SW480 (cell line): ENCODE measurements at regions not wholly inside any gene's neighbourhood (a gene's known extent, or its start where the extent isn't known, plus 50 kb on each side); places are given as distances from the start of the nearest gene placed in this dataset.
"Not testable (repeated sequence)": the region's sequence is repeated elsewhere in the genome, so short reads cannot be mapped to it uniquely, and the experiment has no call there.

Source experiments
- DNase-seq: peaks from one replicate; pipeline ENCODE4 v3.0.0-alpha.2; 2016; ENCODE audit warnings: low spot score

GRCh38 chr16:9141813-9142212, 50.4 kb downstream of the HAPSTR1 start:
- DNase-seq: no peak

GRCh38 chr16:9144106-9144505, 52.7 kb downstream of the HAPSTR1 start:
- DNase-seq: no peak

- no peak for DNase-seq
Measured at GRCh38 chr16:9148374-9149015, 57.1 kb downstream of the HAPSTR1 start.

DNA sequence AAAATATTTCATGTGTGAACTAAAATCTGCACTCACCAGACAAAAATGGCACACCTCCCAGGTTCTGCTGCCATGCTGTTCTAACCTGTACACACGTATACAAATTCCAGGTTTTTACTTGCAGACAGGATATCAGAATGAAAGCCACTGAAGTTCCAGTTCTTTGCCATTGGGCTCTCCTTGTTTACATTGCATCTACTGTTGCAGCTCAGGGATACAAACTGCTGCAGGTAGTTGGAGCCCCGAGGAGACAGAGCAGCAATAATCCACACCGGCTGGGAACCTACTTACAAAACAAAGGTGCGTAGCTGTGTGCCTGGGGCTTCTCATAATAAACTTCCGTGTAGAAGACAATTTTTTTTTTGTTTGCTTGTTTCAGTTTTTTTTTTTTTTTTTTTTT, 59.6 kb downstream of the HAPSTR1 start:
- no peak for DNase-seq

DNA sequence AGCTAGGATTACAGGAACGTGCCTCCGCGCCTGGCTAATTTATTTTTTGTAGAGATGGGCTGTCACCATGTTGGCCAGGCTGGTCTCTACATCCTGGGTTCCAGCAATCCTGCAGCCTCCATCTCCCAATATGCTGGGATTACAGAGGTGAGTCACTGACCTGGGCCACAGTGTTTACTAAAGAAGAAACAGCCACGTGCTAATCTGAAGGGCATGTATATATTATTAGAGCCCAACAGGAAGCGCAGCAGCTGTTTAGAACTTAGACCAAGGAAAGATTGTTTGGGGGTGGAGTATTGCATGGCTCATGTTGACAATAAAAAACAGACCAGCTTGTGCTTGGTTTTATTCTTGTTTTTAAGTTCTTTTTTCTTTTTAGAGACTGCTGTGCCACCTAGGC, 60.2 kb downstream of the HAPSTR1 start:
- DNase-seq: no peak

GRCh38 chr16:9152649-9153501, 61.4 kb downstream of the HAPSTR1 start:
- DNase-seq: no peak

DNA sequence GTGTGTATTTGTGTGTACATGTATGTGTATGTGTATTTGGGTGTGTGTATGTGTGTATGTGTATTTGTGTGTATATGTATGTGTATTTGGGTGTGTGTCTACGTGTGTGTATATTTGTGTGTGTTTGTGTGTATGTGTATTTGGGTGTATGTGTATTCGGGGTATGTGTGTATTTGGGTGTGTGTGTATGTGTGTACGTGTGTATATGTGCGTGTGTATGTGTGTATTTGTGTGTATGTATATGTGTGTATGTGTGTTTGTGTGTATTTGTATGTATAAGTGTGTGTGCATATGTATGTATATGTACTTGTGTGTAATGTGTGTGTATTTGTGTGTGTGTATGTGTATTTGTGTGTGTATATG, 62.0 kb downstream of the HAPSTR1 start:
- DNase-seq: no peak

DNA sequence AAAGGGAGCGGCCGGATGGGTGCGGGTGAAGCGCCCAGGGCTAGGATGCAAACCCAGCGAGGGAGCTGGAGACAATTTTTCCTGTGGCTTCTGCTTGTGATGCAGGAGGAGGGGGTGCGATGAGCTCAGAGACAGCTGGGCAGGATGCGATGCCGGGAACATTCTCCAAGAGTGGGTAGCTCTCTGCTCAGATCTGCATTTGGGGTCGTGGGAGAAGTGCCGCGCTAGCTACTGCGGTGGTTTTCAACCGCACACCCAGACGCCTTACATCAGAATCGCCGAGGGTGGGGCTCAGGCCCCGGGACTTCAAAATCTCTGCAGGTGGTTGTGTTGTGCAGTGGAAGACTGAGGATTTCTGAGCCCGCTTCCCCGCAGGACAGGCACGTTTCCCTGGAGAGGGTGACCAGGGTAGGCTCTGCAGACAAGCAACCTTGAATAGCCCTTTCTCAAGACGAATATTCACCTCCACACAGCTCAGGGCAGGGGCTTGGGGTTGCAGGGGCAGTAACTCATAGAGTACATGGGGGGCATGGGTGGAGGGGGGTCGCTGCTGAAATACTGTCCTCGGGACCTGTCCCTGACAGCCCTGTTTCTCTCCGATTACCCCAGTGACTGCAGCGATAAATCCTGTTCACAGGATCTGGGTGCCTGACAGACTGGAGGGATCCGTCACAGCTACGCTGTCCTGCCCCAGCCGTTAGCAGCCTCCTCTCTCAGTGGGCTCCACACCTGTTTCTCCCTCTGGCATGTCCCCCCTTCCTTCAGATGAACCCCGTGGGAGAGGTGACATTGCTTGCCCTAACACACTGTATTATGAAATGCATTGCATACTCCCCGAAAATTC, 63.3 kb downstream of the HAPSTR1 start:
- DNase-seq: no peak

DNA sequence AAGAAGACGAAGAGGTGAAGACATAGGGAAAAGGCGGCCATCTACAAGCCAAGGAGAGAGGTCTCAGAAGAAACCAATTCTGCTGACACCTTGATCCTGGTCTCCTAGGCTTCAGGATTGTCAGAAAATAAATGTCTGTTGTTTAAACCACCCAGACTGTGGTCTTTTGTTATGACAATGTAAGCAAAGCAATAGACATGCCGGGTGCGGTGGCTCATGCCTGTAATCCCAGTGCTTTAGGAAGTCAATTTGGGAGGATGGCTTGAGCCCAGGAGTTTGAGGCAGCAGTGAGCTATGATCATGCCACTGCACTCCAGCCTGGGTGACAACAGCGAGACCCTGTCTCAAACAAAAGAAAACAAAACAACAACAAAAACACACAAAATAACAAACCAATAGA, 64.4 kb downstream of the HAPSTR1 start:
- no peak for DNase-seq

GRCh38 chr16:9159839-9160550, 68.6 kb downstream of the HAPSTR1 start:
- peak; percentile 66 for DNase-seq

- DNase-seq: no peak
Measured at GRCh38 chr16:9160551-9160911, 69.1 kb downstream of the HAPSTR1 start.

- no peak for DNase-seq
Measured at GRCh38 chr16:9165681-9166080, 74.2 kb downstream of the HAPSTR1 start.

DNA sequence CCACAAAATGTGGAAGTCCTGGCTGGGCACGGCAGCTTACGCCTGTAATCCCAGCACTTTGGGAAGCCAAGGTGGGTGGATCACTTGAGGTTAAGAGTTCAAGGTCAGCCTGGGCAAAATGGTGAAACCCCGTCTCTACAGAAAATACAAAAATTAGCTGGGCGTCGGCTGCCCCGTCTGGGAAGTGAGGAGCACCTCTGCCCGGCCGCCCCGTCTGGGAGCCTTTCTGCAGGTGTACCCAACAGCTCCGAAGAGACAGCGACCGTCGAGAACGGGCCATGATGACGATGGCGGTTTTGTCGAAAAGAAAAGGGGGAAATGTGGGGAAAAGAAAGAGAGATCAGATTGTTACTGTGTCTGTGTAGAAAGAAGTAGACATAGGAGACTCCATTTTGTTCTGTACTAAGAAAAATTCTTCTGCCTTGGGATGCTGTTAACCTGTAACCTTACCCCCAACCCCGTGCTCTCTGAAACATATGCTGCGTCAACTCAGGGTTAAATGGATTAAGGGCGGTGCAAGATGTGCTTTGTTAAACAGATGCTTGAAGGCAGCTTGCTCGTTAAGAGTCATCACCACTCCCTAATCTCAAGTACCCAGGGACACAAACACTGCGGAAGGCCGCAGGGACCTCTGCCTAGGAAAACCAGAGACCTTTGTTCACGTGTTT, 75.0 kb downstream of the HAPSTR1 start:
- DNase-seq: not testable (repeated sequence)

DNA sequence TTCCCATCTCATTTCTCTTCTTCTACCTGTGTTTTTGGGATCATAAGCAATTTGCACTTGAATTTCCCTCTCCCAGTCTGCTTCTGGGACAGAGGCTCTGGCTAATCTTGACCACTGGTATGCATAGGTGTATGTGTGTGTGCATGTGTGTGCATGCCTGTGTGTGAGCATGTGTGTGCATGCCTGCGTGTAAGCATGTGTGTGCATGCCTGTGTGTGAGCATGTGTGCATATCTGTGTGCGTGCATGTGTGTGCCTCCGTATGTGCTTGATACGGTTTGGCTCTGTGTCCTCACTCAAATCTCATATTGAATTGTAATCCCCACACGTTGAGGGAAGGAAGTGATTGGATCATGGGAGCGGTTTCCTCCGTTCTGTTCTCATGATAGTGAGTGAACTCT, 77.7 kb downstream of the HAPSTR1 start:
- DNase-seq: no peak

DNA sequence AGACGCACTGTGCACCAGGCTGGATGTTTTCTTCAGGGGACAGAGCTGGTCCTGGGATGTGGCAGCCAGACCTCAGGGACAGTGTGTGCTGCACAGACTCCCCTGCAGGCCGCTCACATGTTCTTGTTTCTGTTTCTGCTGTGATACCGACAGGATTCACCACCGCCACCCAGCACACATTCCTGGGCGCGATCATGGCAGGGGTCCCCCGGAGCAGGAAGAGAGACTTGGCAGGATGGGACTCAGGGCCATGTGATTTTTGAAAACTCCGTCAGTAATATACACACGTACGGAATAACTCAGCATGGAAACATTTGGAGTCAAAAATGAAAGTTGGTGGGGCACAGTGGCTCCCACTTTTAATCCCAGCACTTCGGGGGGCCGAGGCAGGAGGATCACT, 79.0 kb downstream of the HAPSTR1 start:
- DNase-seq: no peak

DNA sequence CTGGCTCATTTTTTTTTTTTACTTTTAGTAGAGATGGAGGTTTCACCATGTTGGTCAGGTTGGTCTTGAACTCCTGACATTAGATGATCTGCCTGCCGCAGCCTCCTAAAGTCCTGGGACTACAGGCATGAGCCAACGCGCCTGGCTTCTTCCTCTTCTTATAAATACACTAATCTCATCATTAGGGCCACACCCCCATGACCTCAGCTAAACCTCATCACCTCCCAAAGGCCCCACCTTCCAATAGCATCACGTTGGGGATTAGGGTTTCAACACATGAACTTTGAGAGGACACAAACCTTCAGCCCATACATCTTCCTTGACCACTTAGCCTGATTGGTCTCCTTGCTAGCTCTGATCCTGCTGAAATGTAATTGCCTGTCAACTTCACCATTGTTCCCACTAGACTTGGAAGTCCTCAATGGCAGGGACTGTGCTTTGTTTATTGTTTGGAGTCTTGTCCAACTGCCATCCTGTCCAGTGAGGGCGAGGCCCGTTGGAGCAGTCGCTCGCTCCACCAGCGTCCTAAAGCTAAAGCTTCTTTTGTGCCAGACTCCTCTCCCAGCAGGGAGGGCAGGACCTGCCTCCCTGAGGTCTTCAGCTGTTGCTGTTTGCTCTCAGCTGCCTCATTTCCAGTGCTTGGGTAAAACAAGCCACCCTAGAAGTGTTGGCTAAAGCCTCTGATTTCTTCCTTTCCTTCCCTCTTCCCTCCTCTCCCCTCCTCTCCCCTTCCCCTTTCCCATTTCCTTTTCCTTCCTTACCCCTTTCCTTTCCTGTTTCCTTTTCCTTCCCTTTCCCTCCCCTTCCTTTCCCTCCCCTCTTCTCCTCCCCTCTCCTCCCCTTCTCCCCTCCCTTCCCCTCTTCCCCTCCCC, 85.3 kb downstream of the HAPSTR1 start:
- DNase-seq: no peak

- DNase-seq: no peak
Measured at GRCh38 chr16:9177861-9178260, 86.4 kb downstream of the HAPSTR1 start.

DNA sequence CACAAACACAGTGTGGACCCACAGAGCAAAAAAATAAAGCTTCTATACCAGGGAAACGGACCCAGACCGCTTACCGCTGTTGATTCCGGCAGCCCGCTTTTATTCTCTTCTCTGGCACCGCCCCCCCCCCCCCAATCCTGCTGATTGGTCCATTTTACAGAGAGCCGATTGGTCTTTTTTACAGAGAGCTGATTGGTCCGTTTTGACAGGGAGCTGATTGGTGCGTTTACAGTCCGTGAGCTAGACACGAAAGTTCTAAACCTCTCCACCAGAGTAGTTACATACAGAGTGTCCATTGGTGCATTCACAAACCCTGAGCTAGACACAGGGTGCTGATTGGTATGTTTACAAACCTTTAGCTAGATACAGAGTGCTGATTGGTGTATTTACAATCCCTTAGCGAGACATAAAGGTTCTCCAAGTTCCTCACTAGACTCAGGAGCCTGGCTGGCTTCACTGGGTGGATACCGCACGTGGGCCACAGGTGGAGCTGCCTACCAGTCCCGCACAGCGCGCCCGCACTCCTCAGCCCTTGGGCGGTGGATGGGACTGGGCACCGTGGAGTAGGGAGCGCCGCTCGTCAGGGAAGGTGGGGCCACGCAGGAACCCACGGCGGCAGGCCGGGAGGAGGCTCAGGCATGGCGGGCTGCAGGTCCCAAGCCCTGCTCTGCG, 92.4 kb downstream of the HAPSTR1 start:
- DNase-seq: no peak

DNA sequence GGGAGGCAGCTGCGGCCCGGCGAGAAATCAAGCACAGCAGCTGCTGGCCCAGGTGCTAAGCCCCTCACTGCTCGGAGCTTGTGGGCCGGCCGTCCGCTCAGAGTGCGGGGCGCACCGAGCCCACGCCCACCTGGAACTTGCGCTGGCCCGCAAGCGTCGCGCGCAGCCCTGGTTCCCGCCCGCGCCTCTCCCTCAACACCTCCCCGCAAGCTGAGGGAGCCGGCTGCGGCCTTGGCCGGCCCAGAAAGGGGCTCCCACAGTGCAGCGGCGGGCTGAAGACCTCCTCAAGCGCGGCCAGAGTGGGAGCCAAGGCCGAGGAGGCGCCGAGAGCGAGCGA, 92.9 kb downstream of the HAPSTR1 start:
- DNase-seq: no peak

DNA sequence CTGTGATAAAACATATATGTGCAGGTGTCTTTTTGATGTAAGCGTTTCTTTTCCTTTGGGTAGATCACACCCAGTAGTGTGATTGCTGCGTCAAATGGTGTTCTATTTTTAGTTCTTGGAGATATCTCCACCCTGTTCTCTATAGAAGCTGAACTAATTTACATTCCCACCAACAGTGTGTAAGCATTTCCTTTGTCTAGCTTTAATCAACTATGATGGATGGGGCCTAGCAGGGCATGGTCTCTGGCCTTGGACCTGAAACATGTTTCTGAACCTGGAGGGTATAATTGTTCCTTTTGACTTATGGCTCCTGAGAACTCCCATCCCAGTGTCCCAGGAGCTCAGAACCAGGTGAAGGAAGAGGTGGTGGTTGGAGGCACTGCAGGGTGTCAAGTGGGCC, 93.9 kb downstream of the HAPSTR1 start:
- DNase-seq: no peak
